HG02798 (cell line): ENCODE measurements at regions not wholly inside any gene's neighbourhood (a gene's known extent, or its start where the extent isn't known, plus 50 kb on each side); places are given as distances from the start of the nearest gene placed in this dataset.
"Not testable (repeated sequence)": the region's sequence is repeated elsewhere in the genome, so short reads cannot be mapped to it uniquely, and the experiment has no call there.

Experiments used
- ATAC-seq: cut with Tn5 transposase; IDR thresholded peaks from one replicate; pipeline ENCODE4 v1.9.1; 2021; ENCODE audit warnings: mild to moderate bottlenecking; ENCODE audit not compliant: unreplicated experiment, poor library complexity

- no peak for ATAC-seq
Observed at GRCh38 chr11:96869207-96869606, 479.4 kb downstream of the JRKL start.

GRCh38 chr11:96875712-96876111 lies 485.9 kb downstream of the JRKL start:
- ATAC-seq, result no peak

DNA sequence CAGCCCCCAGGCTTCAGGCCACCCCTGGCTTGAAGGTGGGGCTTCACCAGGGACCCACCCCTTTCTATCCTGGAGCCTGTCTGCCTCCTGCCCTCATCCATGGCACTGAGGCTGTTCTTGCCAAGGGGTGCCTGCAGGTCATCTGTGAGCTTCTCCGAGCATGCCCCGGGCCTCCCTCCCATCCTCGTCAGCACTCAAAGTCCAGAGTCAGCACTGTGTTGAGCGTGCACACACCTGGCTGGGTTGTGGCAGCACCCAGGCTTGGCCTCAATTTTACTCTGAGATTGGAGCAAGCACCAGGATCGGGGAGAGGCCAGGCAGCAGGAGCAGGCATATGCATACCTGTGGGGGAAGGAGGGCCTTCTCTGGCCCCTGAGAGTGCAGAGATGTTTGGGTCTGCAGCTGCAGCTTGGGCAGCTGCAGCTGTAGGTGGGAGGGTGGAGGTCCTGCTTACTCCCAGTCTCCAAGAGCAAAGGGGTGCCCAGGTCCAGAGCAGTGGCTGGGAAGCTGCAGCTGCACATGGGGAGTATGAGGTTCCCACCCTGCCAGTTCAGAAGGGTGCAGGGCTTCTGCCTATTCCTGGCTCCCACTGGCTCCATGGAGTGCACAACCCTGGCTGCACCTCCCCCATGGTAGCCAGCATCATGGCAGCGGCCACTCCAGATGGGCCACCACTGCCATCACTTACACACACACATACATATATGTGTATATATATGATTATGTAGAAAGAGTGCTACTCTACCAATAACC lies 488.7 kb downstream of the JRKL start:
- no peak for ATAC-seq

- not testable (repeated sequence) for ATAC-seq
Observed at GRCh38 chr11:96882622-96883021, 492.8 kb downstream of the JRKL start.

DNA sequence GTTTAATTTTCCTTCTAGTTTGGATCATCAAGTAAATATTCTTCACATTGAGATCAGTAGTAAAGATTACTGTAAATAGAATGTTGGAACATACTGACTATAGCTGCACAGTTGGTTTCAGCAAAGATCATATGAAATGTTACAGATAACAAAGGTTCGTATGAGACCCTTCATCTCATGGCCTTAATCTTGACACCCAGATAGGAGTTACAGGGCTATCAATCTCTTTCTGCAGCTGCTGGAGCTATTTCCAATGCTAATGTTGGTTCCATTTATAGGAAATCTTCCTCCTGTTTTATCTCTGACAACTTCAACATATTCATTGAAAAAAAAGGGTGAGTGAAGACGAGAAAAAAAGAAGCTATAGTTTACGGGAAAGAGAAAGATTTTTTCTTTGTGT lies 495.6 kb downstream of the JRKL start:
- no peak for ATAC-seq

DNA sequence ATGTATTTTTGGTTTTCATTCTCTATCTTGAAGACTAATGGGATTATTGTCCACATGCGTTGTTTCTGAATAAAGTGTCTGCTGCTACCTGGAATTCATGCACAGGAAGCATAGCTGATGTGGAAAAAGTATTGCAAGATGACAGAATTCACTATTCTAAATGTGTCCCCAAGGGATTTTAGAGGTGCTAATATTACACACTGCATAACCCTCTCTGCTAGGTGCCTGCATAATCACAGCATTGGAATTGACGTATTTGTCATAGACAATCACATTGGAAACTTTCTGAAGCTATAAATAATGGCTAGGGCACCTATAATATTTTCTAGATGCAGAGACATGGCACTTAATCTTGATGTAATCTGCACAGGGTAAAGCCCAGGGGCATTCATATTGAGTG lies 496.1 kb downstream of the JRKL start:
- no peak for ATAC-seq

GRCh38 chr11:96893988-96894387 lies 504.2 kb downstream of the JRKL start:
- ATAC-seq, result no peak

GRCh38 chr11:96894587-96894986 lies 504.8 kb downstream of the JRKL start:
- ATAC-seq, result no peak

- ATAC-seq, result no peak
Observed at GRCh38 chr11:96899971-96900370, 510.2 kb downstream of the JRKL start.

DNA sequence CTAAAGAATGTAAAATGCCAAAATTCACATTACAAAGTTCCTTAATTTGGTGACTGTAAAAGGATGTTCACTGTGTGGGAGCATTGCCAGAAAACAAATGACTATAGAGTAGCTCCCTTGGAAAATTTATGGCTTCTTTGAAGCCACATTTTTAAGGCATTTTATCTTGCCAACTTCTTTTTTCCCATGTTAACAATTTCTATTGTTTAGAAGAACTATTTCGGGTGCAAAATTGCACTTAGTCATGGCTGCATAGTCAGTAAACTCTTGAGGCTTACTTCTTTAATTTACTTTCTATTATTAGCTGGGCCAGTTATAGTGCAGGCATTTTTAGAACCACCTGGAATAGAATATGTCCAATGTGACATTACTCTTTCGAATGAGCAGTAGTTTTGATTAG lies 515.3 kb downstream of the JRKL start:
- no peak for ATAC-seq

- no peak for ATAC-seq
Observed at GRCh38 chr11:96905663-96906062, 515.9 kb downstream of the JRKL start.

GRCh38 chr11:96906476-96906875 lies 516.7 kb downstream of the JRKL start:
- no peak for ATAC-seq

DNA sequence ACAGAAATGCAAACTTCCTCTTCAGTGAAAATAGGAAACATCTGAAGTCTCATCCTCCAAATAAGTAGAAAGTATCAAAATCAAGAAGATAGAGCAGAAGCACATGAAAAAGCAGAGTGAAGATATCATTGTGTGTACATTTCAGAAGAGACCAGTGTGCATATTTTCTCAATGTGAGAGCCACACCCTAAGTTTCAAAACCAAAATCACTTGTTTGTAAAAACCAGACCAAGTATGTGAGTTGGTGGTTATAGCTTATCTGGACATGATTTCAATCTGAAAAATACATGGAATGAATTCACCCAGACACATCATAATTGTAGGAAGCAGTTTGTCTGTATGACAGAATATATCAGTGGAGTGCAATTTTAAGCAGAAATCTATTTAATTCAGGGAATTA lies 536.0 kb downstream of the JRKL start:
- no peak for ATAC-seq

DNA sequence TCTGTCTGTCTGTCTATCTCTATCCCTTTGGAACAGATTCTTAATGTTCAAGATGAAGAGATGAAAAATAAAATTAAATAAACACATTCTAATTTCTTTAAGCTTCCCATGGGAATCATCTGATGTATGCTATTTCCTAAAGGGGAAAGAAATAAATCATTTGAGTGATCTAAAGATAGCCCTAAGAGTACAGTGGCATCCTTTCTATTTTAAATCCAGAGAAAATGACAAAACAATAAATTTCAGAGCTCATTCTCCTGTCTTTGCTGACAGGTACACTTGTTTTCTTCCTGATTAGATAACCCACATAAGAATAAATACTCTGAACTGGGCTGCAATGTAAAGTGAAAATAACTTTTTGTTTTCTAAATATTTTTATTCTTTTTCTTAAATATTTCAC lies 550.4 kb downstream of the JRKL start:
- ATAC-seq, result no peak

DNA sequence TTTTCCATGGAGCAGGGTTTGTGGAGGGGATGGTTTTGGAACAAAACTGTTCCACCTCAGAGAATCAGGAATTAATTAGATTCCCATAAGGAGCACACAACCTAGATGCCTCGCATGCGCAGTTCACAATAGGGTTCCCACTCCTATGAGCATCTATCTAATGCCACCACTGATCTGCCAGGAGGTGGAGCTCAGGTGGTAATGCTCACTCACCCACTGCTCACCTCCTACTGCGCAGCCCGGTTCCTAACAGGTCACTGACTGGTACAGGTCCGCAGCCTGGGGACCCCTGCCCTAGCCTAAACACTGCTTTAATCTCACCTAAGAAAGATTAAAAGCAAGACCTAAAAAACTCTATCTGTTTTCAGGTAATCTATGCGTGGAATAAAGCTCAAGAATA lies 553.0 kb downstream of the JRKL start:
- ATAC-seq, result no peak

DNA sequence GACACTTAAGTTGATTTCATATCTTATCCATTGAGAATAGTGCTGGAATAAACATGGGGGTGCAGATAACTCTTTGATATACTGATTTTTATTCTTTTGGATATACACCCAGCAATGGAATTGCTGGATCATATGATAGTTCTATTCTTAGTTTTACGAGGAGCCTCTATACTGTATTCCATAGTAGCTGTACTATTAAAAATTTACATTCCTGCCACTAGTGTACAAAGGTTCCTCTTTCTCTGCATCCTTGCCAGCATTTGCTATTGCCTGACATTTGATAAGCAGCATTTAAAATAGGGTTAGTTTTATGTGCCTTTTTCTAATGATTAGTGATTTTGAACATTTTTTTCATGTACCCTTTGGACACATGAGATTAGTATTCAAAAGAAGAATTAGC lies 554.2 kb downstream of the JRKL start:
- ATAC-seq, result no peak

DNA sequence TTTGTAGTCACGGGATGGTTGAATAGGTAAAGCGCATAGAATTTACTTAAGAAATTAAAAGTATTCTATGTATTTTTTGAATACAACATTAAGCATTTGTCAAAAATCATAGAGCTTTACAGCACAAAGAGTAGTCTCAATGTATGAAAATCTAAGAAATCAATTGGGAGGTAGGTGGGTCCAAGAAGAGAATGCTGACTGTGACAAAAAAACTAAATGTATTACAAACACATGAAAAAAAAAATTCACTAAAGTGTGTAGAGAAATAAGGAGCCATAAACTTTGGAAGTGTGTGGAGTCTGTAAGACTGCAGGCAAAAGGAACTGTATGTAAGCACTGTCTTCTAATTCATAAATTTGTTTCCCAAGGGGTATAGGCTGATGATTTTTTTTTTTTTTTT lies 558.3 kb downstream of the JRKL start:
- no peak for ATAC-seq

DNA sequence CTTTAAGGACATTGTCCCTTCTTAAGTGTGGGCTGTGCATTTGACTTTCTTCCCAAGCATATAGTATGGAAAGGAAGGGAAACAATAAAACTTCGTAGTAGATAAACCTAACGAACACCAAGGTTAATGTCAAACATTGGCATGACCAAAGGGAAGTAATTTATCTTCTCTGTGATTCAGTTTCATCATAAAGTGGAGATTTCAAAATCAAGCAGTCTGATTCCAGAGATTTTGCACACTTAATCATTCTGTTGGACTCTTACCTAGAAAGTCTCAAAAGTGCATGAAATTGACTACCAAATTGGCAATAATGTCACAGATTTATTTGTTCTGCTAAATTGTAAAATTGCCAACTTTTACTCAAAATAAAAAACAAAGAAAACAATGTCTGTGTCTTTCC lies 559.7 kb downstream of the JRKL start:
- ATAC-seq, result no peak

DNA sequence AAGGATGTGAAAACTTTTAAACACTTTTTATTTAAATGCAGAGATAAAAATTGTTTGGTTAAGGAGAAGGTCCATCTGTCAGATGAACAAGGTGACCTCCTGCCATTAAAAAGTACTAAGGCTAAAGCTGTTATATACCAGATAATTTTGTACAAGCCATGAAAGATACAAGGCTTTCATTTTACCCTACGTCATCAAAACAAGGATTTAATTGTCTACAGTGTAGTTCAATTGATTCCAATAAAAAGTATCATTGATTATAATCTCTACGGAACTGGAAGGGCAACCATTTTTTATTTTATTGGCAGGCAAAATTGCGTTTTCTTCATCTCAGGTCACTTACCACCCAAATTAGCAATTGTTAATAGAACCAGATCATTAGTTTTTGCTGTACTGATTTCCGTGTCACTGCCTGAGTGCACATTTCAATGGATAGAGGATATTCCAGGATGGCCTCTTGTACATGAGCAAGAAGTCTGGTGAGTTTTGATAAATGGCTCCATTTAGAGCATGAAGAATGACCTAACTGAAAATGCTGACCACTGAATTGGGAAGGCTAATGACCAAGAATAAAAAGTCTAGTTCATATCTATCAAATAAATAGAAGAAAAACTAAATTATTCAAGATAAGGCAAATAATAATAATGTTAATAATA lies 564.9 kb downstream of the JRKL start:
- ATAC-seq, result no peak

DNA sequence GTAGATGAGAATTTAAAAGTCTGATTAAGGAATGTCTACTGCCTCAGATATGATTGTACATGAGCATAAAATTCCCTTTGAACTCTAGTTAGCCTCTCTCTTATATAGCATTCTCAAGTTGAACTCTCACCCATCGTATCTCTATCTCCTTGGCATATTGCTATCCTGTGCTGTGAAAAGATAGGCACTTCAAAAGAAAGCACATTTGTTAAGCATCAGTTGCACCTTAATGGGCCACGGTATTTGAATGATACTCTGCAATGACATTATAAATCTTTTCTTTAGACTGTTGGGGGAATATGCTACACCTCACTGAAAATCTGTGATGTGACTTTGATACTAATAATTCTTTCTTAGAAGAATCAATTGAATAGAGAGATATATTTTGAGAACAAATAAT lies 570.7 kb downstream of the JRKL start:
- no peak for ATAC-seq

DNA sequence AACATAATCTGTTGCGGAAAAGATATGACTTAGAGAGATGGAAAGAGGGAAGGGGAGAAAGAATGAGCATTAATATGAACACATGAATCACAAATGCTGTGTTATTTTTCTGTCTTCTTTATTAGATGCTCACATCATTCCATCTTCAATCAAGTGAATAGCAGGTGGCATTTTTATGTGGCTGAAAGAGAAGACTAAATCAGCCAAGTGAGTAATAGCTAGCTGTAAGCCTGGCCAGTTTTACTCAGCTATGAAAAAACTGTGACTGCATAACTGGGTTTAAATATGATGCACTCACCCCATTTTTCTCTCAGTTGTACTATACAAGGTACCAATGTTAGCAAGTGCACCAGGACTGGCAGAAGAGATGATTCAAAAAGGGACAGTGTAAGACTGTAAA lies 571.1 kb downstream of the JRKL start:
- no peak for ATAC-seq

DNA sequence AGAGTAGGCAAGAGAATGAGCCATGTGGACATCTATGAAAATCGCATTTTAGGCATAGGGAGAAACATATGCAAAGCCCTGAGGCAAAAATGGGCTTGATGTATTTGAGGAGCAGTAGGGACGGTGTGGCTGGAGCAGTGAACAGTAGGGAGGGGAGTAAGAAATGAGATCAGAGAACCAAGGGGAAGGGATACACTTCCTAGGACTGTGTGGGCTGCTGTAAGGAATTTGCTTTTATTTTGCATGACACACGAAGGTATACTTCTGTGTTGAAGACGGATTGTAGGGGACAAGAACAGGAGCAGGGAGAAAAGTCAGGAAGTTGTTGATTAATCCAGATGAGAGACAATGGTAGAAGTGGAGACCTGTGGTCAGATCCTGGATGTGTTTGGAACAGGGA lies 572.1 kb downstream of the JRKL start:
- no peak for ATAC-seq
